Pancreas (tissue), 10 donors: ENCODE measurements at regions not wholly inside any gene's neighbourhood (a gene's known extent, or its start where the extent isn't known, plus 50 kb on each side); places are given as distances from the start of the nearest gene placed in this dataset.

Experiments
- ATAC-seq, 4 donors: fragments of 200-7000 bp; cut with Tn5 transposase; one replicate each; pipeline versions ENCODE4 v1.8.0 to v1.9.1; 2020; ENCODE audit warnings: mild to moderate bottlenecking in 4 of 4, moderate library complexity in 4 of 4
- DNase-seq, 6 donors: peaks; one replicate each; pipeline ENCODE4 v3.0.0-alpha.2; 2020
- FAIRE-seq: peaks from 2 replicates; lab custom pipeline; 2012; peaks lifted over from hg19 to GRCh38; lab: Jason Lieb, UNC
- H3K27ac ChIP-seq, 4 donors: fragments of 200-600 bp; sonication (generic); 1 replicate in 3 of 4; 2 replicates in 1 of 4; pipeline versions ENCODE4 v1.5.0 to v1.8.0; 2020
- H3K27me3 ChIP-seq, 4 donors: fragments of 200-600 bp; one replicate each; pipeline ENCODE4 v1.8.0; 2021
- H3K36me3 ChIP-seq, 3 donors: fragments of 200-600 bp; sonication (generic) in 1 of 3; one replicate each; pipeline versions ENCODE4 v1.5.0 to v1.8.0; 2020 to 2021
- H3K4me1 ChIP-seq, 3 donors: fragments of 200-600 bp; one replicate each; pipeline ENCODE4 v1.8.0; 2021
- H3K4me3 ChIP-seq, 4 donors: fragments of 200-600 bp; sonication (generic) in 2 of 4; one replicate each; pipeline versions ENCODE4 v1.5.0 to v1.8.0; 2020 to 2021
- H3K9me3 ChIP-seq, 4 donors: fragments of 200-600 bp; one replicate each; pipeline ENCODE4 v1.8.0; 2021
- CTCF ChIP-seq, 4 donors: fragments of 200-600 bp; sonication (generic) in 3 of 4; IDR thresholded peaks; one replicate each; pipeline versions ENCODE4 v1.5.0 to v1.8.0; 2021; ENCODE audit warnings: antibody characterized with exemption in 4 of 4
- WGBS, 2 donors: extraction: QIAGEN DNeasy Blood & Tissue Kit; methylation state at CpG; one replicate each; pipeline ENCODE4 v1.1.7; 2013; 5-methylcytosine and 5-hydroxymethylcytosine counted together
- intact Hi-C, 3 donors: fragments of 100-400 bp; cut with DNase I; formaldehyde crosslinking; loops; one replicate each; pipeline versions ENCODE4 v1.11.1 to v1.14.2; 2022
- donor health status: healthy with polysubstance abuse.
- donor health status: DM: no; HTN: no; CAD: no; lungs with moderate emphysema.
- donor health status: DM: no; HTN: no; CAD: no.
- donor health status: control.
- donor health status: control.
- donor health status: Bipolar disorder and iron deficiency.
- donor health status: DM: yes; HTN: yes; CAD: no.
- donor health status: DM: no; HTN: no; CAD: no.
- donor health status: DM: no; HTN: no; CAD: no.
- donor health status: DM: yes; HTN: yes; CAD: no.

GRCh38 chr6:139909992-139910391 lies 535.5 kb upstream of the CITED2 start:
- Histone ChIP-seq H3K36me3 (no peaks in the 10 kb centered on the region), H3K9me3 (no peaks in the 10 kb centered on the region), H3K27ac (no peak overlapping the region), H3K27me3 (no peaks in the 10 kb centered on the region), H3K4me1 (no peaks in the 10 kb centered on the region), H3K4me3 (no peak overlapping the region)
- TF ChIP-seq CTCF (IDR thresholded peaks at IDR 0.05) = no peak
- FAIRE-seq (no peak), DNase-seq (no peak), ATAC-seq (no peak)
- intact Hi-C loops = no loop called here

- intact Hi-C loops = no loop called here
Measured at GRCh38 chr6:139905404-139906052, 531.1 kb upstream of the CITED2 start.

DNA sequence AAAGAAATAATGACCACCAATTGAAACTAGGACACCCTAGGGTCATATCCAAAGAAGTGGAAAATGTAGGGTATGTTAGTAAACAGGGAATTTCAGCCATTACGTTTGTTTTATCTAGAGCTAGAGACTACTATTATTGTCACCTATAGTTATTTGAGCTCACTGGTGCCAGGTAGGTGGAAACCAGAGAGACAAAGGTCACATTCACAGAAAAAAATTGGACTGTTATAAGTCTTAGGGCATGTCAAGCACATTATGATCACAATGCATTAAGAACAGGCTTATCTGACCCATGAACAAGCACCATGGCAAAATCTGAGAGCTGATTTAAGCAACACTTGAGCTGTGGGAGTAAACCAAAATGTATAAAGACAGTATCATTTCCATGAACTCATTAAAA lies 530.1 kb upstream of the CITED2 start:
- WGBS, 2 donors = 35 to 54% methylated on average over 1 of the region's 1 CpG
- FAIRE-seq (no peak), ATAC-seq (no peak), DNase-seq (no peak)
- no peak overlapping the region for H3K4me3 ChIP-seq
- no peaks in the 10 kb centered on the region for H3K4me1 ChIP-seq
- no peaks in the 10 kb centered on the region for H3K9me3 ChIP-seq
- TF ChIP-seq CTCF (IDR thresholded peaks at IDR 0.05) = no peak
- no peaks in the 10 kb centered on the region for H3K36me3 ChIP-seq
- H3K27ac ChIP-seq = no peak overlapping the region
- no peaks in the 10 kb centered on the region for H3K27me3 ChIP-seq
- intact Hi-C loops = no loop called here

More at GRCh38 chr6:139905404-139906052, 531.1 kb upstream of the CITED2 start:
- Histone ChIP-seq H3K9me3 (no peaks in the 10 kb centered on the region), H3K36me3 (no peaks in the 10 kb centered on the region), H3K4me3 (no peak overlapping the region), H3K27me3 (no peaks in the 10 kb centered on the region), H3K4me1 (no peaks in the 10 kb centered on the region), H3K27ac (no peak overlapping the region)
- ATAC-seq (peak in 1 of 4 donors; percentile 29), FAIRE-seq (no peak), DNase-seq (no peak)
- no peak for TF ChIP-seq CTCF (IDR thresholded peaks at IDR 0.05)
- WGBS, 2 donors = 24 to 28% methylated on average over 3 of the region's 3 CpGs

DNA sequence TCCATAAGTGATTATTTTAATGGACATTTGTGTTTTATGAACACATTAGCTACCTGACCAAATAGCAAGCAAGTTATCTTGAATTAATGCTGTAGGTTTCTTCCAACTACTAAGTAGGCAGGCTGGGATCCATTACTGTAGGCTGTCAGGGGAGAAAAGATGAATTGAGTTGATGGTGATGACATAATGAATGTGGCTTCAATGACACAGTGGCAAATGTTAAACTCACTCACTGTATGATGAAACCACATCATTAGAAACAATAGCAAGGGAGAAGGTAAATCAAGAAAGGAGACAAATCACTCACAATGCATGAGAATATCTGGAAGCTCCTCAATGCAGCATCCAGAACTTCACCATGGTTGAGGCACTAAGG lies 529.7 kb upstream of the CITED2 start:
- intact Hi-C loops = no loop called here

More for the DNA sequence above, 529.7 kb upstream of the CITED2 start:
- H3K27ac ChIP-seq = no peak overlapping the region
- no peak for ATAC-seq
- H3K4me3 ChIP-seq = no peak overlapping the region
- no peaks in the 10 kb centered on the region for H3K4me1 ChIP-seq
- DNase-seq = no peak
- no peak for TF ChIP-seq CTCF (IDR thresholded peaks at IDR 0.05)
- H3K9me3 ChIP-seq = no peaks in the 10 kb centered on the region
- H3K36me3 ChIP-seq = no peaks in the 10 kb centered on the region
- no peaks in the 10 kb centered on the region for H3K27me3 ChIP-seq
- FAIRE-seq = no peak
